Left lobe of liver (tissue), 2 donors: ENCODE measurements at regions not wholly inside any gene's neighbourhood (a gene's known extent, or its start where the extent isn't known, plus 50 kb on each side); places are given as distances from the start of the nearest gene placed in this dataset.
"Not testable (repeated sequence)": the region's sequence is repeated elsewhere in the genome, so short reads cannot be mapped to it uniquely, and the experiment has no call there.

ENCODE experiments used
- ATAC-seq: fragments of 200-7000 bp; cut with Tn5 transposase; one replicate; pipeline ENCODE4 v1.9.1; 2020; ENCODE audit warnings: mild to moderate bottlenecking, moderate library complexity
- DNase-seq: peaks from one replicate; pipeline ENCODE4 v3.0.0-alpha.2; 2020; ENCODE audit warnings: low spot score
- donor health status: DM: no; HTN: no; CAD: no; lungs with moderate emphysema.
- donor health status: DM: no; HTN: yes; CAD: no.

GRCh38 chr5:34547300-34548085, 108.6 kb upstream of the RAI14 start:
- no peak for DNase-seq
- no peak for ATAC-seq

GRCh38 chr5:34548086-34548403, 108.1 kb upstream of the RAI14 start:
- no peak for ATAC-seq
- no peak for DNase-seq

- ATAC-seq (no peak), DNase-seq (no peak)
Measured at GRCh38 chr5:34550247-34550646, 105.9 kb upstream of the RAI14 start.

DNA sequence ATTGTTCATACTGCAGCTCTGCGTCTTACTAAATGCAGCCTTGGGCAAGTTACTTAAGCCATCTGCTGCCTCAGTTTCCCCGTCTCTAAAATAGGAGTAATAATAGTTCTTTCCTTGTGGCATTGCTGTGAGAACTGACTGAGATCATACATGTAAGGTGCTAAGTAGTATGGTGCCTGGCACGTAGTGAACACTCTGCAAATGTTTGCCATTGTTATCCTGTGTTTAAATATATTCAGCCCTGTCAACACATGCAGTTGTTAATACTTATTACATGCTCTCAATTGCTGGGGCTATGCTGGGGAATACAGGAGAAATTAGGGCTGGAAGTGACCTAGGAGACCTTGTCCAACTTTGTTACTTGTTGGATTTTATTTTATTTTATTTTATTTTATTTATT, 105.2 kb upstream of the RAI14 start:
- DNase-seq: no peak
- no peak for ATAC-seq

DNA sequence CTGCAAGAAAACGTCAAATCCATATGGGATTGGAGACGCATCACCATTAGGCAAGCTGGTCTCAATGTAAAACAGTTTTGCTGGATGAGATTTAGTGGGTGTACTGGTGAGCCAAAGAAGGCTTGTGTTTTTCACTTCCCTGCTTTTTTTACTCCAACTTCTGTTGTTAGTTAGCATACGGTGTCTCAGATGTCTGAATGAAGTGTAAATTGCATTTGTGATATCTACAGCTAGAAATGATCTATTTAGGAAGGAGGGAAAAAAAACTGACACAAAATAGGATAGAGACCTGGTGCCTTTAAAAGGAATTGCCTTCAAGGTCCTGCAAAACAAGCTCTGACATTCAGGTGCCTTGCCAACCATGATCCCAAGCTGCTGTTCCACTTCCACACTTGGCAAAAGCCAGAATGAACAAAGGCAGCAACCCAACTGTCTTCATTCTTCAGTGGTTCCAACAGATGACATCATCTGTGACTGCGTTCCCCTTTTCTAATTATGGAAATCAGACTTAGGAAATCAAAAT, 104.2 kb upstream of the RAI14 start:
- ATAC-seq (no peak), DNase-seq (no peak)

GRCh38 chr5:34552686-34553085, 103.4 kb upstream of the RAI14 start:
- ATAC-seq (no peak), DNase-seq (no peak)

DNA sequence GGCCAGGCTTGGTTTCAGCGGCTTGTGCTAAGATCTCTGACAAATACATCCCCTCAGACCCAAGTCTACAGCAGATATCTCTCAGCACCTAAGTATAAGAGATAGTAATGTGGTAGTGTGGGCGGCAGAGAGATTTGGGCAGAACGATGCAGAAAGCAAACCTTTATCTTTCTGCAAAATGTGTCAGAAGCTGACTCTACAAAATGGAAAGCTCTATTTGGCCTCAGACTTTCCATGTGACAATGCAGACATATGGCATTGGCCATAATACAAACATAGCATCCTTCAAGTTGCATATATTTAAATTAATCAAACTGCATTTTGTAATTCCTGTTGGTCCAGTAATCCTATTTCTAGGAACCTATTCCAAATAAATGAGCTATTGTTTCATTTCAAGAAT, 102.5 kb upstream of the RAI14 start:
- DNase-seq (no peak), ATAC-seq (no peak)

- DNase-seq (no peak), ATAC-seq (no peak)
Measured at GRCh38 chr5:34554641-34555040, 101.5 kb upstream of the RAI14 start.

GRCh38 chr5:34555699-34556508, 100.2 kb upstream of the RAI14 start:
- ATAC-seq: peak; percentile 74
- no peak for DNase-seq

DNA sequence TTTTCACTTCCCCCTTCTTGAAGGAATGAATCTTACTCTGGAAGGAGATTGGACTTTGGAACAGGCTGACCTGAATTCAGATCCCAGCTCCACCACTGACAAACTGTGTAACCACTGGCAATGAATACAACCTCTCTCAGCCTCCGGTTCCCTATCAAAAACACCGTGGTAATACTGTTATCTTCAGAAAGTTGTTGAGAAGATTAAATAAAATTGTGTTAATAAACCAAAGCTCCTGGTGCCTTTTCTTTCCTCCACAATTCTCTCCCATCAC, 99.7 kb upstream of the RAI14 start:
- ATAC-seq: peak; percentile 40
- DNase-seq: no peak

DNA sequence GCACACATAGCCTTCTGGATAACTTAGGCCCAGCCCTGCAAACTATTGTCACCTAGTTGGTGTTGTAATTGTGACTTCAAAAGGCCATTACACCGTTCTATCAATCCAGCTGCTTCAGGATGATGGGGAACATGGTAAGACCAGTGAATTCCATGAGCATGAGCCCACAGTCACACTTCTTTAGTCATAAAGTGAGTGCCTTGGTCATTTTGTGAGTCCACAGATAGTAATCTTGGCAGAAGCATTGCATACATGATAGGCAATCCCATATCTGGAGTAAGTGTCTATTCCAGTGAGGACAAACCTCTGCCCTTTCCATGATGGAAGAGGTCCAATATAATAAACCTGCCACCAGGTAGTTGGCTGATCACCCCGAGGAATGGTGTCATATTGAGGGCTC, 94.5 kb upstream of the RAI14 start:
- ATAC-seq, DNase-seq: not testable (repeated sequence)

- ATAC-seq: no peak
- DNase-seq: no peak
Measured at GRCh38 chr5:34562791-34563190, 93.3 kb upstream of the RAI14 start.

GRCh38 chr5:34563269-34563668, 92.9 kb upstream of the RAI14 start:
- DNase-seq (no peak), ATAC-seq (no peak)

GRCh38 chr5:34563931-34564709, 92.0 kb upstream of the RAI14 start:
- DNase-seq (no peak), ATAC-seq (no peak)

GRCh38 chr5:34564710-34565235, 91.4 kb upstream of the RAI14 start:
- ATAC-seq (no peak), DNase-seq (no peak)

GRCh38 chr5:34570143-34570542, 86.0 kb upstream of the RAI14 start:
- no peak for ATAC-seq
- no peak for DNase-seq

DNA sequence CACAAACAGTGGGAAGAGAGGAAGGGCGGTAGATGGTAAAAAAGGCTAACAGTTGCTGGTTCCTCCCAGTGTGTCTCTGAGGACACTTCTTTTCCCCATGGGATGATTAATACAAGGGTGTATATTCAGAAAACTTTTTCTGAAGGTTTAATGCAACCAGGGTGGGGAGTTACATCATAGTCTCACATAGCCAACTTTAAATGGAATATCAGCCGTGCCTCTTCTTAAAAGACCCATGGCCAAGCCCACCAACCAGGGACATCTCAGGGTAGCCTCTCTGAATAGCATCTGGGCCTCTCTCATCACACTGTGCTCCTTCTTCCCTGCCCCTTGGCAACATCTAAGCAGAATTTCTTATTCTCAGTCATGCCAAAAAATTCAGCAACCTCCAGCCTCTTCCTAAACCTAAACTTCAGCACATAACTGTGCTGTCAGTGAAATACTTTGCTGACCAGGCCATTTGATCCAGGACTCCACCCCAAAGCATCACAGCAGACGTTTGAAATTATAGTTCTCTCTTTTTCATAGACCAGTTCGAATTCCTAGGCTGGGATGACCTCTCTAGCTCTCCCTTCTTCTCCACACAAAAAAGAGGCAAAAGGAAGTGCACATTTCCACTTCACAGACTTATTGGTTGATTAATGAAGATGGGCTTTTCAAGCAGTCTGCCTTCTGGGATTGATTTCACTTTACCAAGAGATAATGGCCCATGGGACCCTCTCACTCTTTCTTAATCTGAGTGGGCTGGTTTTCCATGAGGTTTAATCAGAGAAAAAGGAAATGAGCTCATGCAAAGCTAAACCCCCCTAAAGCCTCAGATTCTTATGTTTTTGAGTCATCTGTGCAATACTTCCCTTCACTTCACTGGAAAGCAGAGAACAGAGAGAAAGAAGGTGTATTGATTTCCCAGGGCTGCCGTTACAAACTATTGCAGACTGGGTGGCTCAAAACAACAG, 85.1 kb upstream of the RAI14 start:
- ATAC-seq (no peak), DNase-seq (no peak)

- no peak for ATAC-seq
Measured at GRCh38 chr5:34571677-34572041, 84.5 kb upstream of the RAI14 start.

GRCh38 chr5:34574936-34575467, 81.1 kb upstream of the RAI14 start:
- no peak for ATAC-seq
- DNase-seq: no peak

More at GRCh38 chr5:34571677-34572041, 84.5 kb upstream of the RAI14 start:
- DNase-seq: no peak
